ENCODE measurements at regions not wholly inside any gene's neighbourhood (a gene's known extent, or its start where the extent isn't known, plus 50 kb on each side); places are given as distances from the start of the nearest gene placed in this dataset.

DNA sequence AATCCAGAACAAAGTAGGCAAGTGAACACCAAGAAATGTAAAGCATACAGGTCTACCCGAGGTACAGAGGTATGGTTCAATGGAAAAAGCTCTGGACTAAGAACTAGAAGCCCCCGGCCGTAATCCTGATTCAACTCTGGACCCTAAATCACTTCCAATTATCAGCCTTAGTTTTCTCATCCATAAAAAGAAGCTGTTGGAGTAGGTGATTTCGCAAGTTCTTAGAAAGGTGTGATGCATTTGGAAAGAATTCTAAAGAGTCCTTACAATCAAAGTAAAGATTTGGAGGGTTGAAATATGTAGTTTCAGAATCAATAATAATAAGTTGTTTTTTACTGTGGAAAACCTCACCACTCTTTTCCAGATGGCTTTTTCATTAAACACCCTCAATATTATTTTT, 622.1 kb upstream of the ID2 start:
- no peak overlapping the region for H3K27ac ChIP-seq

DNA sequence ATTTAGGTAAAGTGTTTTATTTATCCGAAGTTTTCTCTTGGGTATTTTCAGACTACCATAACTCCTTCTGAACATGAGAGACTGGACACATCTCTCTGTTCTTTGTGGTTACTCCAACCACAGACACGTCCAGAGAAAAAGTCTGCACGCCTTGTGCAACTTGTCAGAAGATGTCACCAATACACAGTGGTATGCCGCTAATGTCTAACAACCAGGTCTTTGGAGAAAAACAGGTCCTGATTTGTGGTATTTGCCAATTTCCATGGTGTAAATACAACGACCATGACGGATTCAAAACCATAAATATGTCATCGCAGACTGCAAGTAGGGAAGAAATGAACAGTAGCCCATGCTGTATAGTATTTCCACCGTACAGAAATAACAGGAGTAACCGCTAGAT, 620.6 kb upstream of the ID2 start:
- Histone ChIP-seq H3K36me3 (no peaks in the 10 kb centered on the region), H3K27me3 (no peaks in the 10 kb centered on the region), H3K9me3 (ENCODE audit: low read depth) (no peaks in the 10 kb centered on the region), H3K4me3 (no peak overlapping the region), H3K4me1 (ENCODE audit: low read depth) (no peaks in the 10 kb centered on the region), H3K27ac (no peak overlapping the region)
- TF ChIP-seq, protein P1, sequence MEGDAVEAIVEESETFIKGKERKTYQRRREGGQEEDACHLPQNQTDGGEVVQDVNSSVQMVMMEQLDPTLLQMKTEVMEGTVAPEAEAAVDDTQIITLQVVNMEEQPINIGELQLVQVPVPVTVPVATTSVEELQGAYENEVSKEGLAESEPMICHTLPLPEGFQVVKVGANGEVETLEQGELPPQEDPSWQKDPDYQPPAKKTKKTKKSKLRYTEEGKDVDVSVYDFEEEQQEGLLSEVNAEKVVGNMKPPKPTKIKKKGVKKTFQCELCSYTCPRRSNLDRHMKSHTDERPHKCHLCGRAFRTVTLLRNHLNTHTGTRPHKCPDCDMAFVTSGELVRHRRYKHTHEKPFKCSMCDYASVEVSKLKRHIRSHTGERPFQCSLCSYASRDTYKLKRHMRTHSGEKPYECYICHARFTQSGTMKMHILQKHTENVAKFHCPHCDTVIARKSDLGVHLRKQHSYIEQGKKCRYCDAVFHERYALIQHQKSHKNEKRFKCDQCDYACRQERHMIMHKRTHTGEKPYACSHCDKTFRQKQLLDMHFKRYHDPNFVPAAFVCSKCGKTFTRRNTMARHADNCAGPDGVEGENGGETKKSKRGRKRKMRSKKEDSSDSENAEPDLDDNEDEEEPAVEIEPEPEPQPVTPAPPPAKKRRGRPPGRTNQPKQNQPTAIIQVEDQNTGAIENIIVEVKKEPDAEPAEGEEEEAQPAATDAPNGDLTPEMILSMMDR (IDR thresholded peaks at IDR 0.05; ENCODE audit: low read depth, low read length) = no peak
- no peak for DNase-seq (ENCODE audit: low read depth in 1 of 2, low spot score in 1 of 2)

More for the DNA sequence above, 622.1 kb upstream of the ID2 start:
- Histone ChIP-seq H3K36me3 (no peaks in the 10 kb centered on the region), H3K27me3 (no peaks in the 10 kb centered on the region), H3K4me1 (ENCODE audit: low read depth) (no peaks in the 10 kb centered on the region), H3K4me3 (no peak overlapping the region), H3K9me3 (ENCODE audit: low read depth) (no peaks in the 10 kb centered on the region)
- no peak for DNase-seq (ENCODE audit: low read depth in 1 of 2, low spot score in 1 of 2)
- TF ChIP-seq, protein P1 (IDR thresholded peaks at IDR 0.05; ENCODE audit: low read depth, low read length) = no peak

GRCh38 chr2:8064603-8065002, 617.3 kb upstream of the ID2 start:
- no peak for DNase-seq (ENCODE audit: low read depth in 1 of 2, low spot score in 1 of 2)
- Histone ChIP-seq H3K4me1 (ENCODE audit: low read depth) (no peaks in the 10 kb centered on the region), H3K27ac (no peak overlapping the region), H3K27me3 (no peaks in the 10 kb centered on the region), H3K9me3 (ENCODE audit: low read depth) (no peaks in the 10 kb centered on the region), H3K4me3 (no peak overlapping the region), H3K36me3 (no peaks in the 10 kb centered on the region)
- TF ChIP-seq, protein P1 (IDR thresholded peaks at IDR 0.05; ENCODE audit: low read depth, low read length) = no peak

DNA sequence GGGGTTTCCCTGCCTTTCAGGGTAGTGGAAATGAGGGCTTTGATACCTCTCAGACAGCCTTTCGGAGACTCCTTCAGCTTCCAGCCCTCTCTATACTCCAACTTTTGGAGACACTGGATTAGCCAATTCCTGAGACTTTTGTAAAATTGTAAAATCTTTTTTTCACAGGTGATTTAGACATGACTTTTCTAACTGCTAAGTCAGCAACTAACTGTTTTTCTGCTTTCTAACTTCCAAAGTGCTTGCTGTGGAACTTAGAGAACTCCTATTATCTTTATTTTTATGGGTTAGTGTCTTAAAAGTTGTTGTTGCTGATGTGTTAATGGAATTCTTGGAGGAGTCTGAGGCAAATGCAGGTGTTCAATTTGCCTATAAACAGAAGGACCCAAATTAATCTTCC, 616.7 kb upstream of the ID2 start:
- no peaks in the 10 kb centered on the region for H3K4me1 ChIP-seq (ENCODE audit: low read depth)
- H3K9me3 ChIP-seq (ENCODE audit: low read depth) = no peaks in the 10 kb centered on the region
- H3K27ac ChIP-seq = no peak overlapping the region
- no peak overlapping the region for H3K4me3 ChIP-seq
- no peaks in the 10 kb centered on the region for H3K36me3 ChIP-seq
- TF ChIP-seq, protein P1 (IDR thresholded peaks at IDR 0.05; ENCODE audit: low read depth, low read length) = no peak
- no peaks in the 10 kb centered on the region for H3K27me3 ChIP-seq
- no peak for DNase-seq (ENCODE audit: low read depth in 1 of 2, low spot score in 1 of 2)

DNA sequence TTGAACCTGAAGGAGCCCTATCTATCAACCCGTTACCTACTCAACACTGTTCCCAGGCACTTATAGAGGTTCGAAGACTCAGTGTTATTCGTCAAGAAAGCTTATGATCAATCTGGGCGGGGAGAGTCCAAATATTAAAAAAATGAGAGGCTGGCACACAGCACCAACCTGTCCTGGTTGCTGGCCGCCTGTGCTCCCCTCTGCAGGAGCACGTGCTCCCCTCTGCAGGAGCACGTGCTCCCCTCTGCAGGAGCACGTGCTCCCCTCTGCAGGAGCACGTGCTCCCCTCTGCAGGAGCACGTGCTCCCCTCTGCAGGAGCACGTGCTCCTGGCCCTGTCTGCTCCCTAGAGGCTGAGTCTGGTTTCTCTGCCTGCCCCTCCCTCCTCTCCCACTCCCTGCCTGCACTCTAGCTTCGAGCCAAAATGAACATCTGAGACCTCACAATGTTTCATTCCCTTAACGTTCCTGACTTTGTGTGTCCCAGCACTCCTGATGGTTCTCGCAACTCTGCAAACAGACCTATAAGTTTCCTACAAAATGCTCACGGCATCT, 614.0 kb upstream of the ID2 start:
- no peak overlapping the region for H3K27ac ChIP-seq
- no peaks in the 10 kb centered on the region for H3K36me3 ChIP-seq
- no peaks in the 10 kb centered on the region for H3K4me1 ChIP-seq (ENCODE audit: low read depth)
- TF ChIP-seq, protein P1 (IDR thresholded peaks at IDR 0.05; ENCODE audit: low read depth, low read length) = no peak
- no peaks in the 10 kb centered on the region for H3K9me3 ChIP-seq (ENCODE audit: low read depth)
- H3K4me3 ChIP-seq = no peak overlapping the region
- H3K27me3 ChIP-seq = no peaks in the 10 kb centered on the region
- DNase-seq (ENCODE audit: low read depth in 1 of 2, low spot score in 1 of 2) = no peak

GRCh38 chr2:8072907-8073306, 608.9 kb upstream of the ID2 start:
- H3K36me3 ChIP-seq = no peaks in the 10 kb centered on the region
- H3K4me1 ChIP-seq (ENCODE audit: low read depth) = no peaks in the 10 kb centered on the region
- TF ChIP-seq, protein P1 (IDR thresholded peaks at IDR 0.05; ENCODE audit: low read depth, low read length) = no peak
- DNase-seq (ENCODE audit: low read depth in 1 of 2, low spot score in 1 of 2) = no peak
- H3K27me3 ChIP-seq = no peaks in the 10 kb centered on the region
- H3K4me3 ChIP-seq = no peak overlapping the region
- no peak overlapping the region for H3K27ac ChIP-seq
- no peaks in the 10 kb centered on the region for H3K9me3 ChIP-seq (ENCODE audit: low read depth)
